HG03571 (cell line): ENCODE measurements at regions not wholly inside any gene's neighbourhood (a gene's known extent, or its start where the extent isn't known, plus 50 kb on each side); places are given as distances from the start of the nearest gene placed in this dataset.

Experiments
- ATAC-seq: cut with Tn5 transposase; IDR thresholded peaks from one replicate; pipeline ENCODE4 v1.9.1; 2021; ENCODE audit not compliant: unreplicated experiment

DNA sequence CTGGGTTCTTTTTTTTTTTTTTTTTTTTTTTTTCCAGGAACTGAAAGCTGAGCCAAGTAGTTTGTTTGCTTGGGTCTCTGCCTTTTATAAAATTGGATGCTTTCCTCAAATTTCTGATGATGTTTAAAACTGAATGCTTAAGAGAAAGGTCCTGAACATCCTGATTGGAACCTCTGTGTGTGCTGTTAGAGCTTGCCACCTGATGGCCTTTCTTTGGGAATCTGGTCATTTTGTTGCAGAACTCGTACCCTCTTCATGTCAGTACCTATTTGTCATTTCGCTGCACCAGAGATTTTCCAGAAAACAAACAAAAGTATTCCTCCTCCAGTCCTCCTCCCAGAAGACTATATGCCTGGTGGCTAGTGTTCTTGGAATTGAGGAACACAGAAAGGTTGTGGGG lies 81.2 kb upstream of the KLF12 start:
- no peak for ATAC-seq

DNA sequence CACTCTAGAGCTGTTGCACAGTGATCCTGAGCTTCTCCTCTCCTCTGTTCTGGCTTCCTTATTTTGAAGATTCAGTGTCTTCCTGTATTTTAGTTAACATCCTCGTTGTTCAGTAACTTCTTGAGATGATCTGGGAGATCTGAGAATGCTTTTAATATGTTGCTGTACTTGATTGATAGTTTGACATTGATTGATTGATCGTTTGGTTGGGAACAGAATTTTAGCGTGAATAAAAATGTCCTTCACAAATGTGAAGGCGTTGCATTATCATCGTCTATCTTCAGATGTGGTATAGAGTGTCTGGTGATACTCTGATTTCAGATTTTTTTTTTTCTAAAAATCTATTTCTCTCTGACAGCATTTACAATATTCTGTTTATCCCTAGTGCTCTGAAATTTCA lies 80.1 kb upstream of the KLF12 start:
- no peak for ATAC-seq

DNA sequence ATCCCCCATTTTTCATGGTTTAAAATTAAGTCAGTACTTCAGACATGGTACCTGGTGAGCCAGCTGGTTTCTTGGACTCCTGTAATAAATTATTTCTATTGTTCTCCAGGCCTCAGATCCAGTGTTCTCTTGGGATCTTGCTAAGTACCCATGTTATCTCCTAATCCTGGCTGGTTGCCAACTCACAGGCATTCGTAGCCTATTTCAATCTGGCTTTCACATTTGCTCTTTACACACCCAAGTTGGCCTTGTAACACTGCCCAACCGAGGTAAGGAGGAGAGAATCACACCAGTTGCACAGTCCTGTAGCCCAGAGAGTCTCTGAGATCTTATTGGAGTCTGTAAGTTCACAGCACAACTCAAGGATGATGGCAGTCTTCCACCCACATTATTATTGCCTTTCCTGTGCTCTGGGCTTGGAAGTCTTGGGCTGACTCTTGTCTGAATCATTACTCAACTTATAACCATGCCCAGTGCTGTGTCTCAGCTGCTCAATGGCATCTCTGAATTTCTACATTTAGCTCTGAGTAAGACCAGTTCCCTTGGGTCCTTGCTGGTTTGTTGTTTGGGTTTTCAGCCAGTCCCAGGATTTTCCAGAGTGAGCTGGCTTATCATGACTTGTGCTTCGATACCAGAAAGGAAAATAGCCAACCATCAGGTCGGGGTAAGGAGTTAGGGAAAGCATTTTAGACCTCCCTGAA lies 76.6 kb upstream of the KLF12 start:
- no peak for ATAC-seq

DNA sequence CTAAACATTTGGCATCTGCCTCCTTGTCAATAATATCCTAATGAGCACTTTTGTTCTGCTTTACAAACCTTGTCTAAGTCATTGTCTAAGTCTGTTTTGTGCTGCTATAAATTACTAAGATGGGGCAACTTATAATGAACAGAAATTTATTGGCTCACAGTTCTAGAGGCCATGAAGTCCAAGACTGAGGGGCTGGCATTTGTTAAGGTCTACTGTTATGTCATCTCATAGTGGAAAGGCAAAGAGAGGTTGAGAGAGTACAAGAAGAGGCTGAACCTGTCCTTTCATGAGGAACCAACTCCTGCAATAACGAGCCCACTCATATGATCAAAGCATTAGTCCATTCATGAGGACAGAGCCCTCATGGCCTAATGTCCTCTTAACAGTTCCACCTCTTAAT lies 72.7 kb upstream of the KLF12 start:
- ATAC-seq, result no peak

GRCh38 chr13:74206061-74206561 lies 71.9 kb upstream of the KLF12 start:
- ATAC-seq, result no peak

DNA sequence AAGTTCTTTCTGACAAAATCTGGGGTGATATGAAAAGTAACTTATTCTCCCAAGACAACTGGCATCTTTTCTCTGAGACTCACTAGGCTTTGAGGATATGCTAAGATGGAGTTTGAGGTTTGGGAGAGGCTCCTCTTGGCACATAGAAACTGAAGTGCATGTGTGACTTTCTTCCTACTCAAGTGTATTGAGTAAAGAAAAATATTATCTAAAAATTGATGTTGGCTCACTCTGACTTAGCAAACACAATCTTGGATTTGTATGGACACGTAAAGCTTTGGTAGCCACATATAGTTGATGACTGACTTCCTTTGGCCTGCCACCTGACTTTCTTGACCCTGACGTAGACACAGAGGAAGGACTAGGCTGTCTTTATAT lies 71.1 kb upstream of the KLF12 start:
- ATAC-seq, result no peak

GRCh38 chr13:74204602-74205312 lies 70.6 kb upstream of the KLF12 start:
- no peak for ATAC-seq

- ATAC-seq, result no peak
These were observed 69.4 kb upstream of the KLF12 start for GRCh38 chr13:74203576-74203975.

- no peak for ATAC-seq
These were observed 68.1 kb upstream of the KLF12 start for GRCh38 chr13:74202129-74202813.

GRCh38 chr13:74201530-74201929 lies 67.3 kb upstream of the KLF12 start:
- no peak for ATAC-seq

DNA sequence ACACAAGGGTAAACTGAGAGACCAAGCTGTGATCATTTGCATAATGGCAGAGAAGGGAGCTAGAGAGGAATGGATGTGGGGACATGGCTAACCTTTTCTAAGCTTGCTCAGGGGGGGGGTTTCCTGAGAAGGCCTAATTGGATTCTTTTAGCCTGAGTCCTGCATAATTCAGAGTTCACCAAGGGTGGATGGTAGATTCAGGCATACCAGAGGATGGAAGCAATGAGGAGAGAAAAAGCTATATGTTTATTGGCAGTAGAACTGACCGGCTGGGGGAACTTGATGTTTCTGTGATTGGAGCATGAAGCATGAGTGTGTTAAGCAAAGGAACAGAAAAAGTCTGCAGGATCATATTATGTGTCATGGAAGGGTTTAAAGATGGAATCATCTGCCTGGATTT lies 65.9 kb upstream of the KLF12 start:
- ATAC-seq, result no peak

DNA sequence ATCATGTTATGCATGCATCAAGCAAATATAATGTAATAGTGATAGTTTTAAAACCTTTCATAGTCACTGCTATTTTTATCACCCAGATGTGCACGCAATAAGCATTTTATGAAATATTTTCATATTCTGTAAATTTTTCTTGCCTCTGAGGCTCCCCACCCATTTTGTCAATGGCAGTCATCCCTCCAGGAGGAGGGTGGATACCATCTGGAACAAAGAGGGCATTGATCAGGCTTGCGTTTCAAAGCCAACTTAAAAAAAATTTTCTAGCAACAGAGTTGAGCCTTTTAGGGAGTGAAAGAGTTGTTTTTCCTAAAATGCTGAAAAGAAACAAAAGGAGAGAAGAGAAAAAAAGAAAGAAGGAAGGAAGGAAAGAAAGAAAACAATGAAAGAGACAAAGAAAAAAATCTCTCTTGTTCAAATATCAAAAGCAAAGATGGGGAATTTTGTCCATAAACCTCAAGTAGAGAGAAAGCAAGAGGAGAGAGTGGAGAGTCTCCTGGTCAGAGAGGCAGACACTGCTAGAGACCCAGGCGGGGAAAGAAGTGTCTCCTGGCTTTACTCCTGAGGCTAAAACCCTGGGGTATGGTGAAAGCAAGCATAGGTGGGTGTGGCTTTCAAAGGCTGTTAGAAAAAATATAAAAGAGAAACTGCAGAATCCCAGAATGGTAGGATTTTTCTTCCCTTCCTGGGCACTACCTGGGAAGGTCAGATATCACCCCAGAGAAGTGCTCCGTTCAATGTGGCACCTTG lies 63.6 kb upstream of the KLF12 start:
- ATAC-seq, result no peak

- ATAC-seq, result no peak
These were observed 60.6 kb upstream of the KLF12 start for GRCh38 chr13:74194846-74195245.

GRCh38 chr13:74193391-74193790 lies 59.2 kb upstream of the KLF12 start:
- ATAC-seq, result no peak

- ATAC-seq, result no peak
These were observed 57.2 kb upstream of the KLF12 start for GRCh38 chr13:74191410-74191809.

- no peak for ATAC-seq
These were observed 56.8 kb upstream of the KLF12 start for GRCh38 chr13:74190999-74191398.

- ATAC-seq, result no peak
These were observed 53.4 kb upstream of the KLF12 start for GRCh38 chr13:74187564-74187963.

DNA sequence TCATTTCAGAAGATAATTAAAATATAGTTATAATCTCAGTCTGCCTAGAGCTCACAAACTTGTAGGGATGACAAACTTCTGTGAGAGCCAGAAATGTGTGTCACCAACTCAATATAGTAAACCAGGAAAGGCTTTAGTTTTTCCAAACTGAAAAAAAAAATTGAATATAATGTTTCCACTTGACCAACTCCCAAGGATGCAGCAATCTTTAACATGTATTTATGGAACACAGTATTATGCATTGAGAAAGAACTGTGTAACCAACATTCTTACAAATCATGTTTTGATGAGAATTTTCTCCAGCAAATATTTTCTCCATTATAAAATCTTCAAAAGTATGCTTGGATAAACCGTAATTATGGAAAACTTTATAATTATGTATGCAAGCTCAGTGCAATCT lies 50.1 kb upstream of the KLF12 start:
- no peak for ATAC-seq
